HG02642 (cell line): ENCODE measurements at regions not wholly inside any gene's neighbourhood (a gene's known extent, or its start where the extent isn't known, plus 50 kb on each side); places are given as distances from the start of the nearest gene placed in this dataset.

ENCODE experiments used
- ATAC-seq: cut with Tn5 transposase; IDR thresholded peaks from one replicate; pipeline ENCODE4 v1.9.1; 2021; ENCODE audit warnings: mild to moderate bottlenecking; ENCODE audit not compliant: unreplicated experiment, poor library complexity

DNA sequence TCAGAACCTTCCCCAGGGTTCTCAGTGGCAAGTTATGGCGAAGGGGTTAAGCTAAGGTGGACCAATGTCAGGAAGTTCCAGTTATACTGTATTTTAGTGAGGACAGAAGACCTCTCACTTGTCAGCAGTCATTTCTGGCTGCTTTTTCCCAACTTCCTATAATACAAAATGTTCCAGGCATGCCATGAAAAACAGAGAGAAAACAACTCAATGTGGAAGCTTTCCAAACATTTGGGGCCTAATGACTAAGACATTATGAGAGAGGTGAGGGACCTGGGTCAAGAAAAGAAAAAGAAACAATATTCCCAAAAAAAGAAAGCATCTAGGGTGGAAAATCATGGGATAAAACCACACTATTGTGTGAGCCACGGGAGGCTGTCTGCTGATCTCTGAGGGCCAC is 99.9 kb upstream of the MAP3K4 start:
- ATAC-seq: no peak

DNA sequence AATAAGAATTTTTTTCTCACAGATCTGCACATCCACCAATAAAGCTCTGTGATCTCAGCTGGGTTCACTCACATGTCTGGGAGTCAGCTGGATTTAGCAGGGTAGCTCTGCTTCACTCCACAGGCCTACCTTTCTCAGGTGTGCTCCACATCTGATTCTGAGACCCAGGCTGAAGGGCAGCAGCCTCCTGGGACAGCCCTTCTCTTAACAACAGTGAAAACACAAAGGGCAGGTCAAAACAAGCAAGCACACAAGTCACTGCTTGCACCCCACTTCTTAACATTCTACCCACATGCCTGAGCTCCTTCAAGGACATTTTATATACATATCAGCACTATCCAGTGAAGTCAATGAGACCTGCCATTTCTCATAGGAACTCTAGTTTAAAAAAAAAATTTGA is 96.0 kb upstream of the MAP3K4 start:
- no peak for ATAC-seq

- no peak for ATAC-seq
These were observed 91.7 kb upstream of the MAP3K4 start for GRCh38 chr6:160899671-160900430.

GRCh38 chr6:160911949-160912348 is 79.6 kb upstream of the MAP3K4 start:
- ATAC-seq: no peak

DNA sequence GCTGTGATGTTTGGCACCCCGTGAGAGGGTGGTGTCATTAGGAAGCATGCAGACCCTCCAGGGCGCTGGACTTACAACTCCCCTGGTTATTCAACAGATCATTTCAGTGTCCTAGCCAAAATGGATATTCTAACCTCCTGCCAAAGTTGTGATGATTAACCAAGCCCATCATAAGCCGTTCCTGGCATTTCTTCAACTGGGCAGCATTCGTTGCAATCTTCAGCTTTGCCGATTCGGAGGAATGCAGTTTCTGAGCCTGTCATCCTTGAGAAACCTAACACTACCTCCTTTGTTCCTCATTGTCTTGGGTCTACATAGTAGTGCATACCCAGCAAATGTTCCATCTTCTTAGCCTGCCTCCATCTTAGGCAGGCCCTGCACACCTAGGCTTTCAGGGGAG is 79.2 kb upstream of the MAP3K4 start:
- ATAC-seq: no peak

- ATAC-seq: no peak
These were observed 74.0 kb upstream of the MAP3K4 start for GRCh38 chr6:160917572-160917971.

DNA sequence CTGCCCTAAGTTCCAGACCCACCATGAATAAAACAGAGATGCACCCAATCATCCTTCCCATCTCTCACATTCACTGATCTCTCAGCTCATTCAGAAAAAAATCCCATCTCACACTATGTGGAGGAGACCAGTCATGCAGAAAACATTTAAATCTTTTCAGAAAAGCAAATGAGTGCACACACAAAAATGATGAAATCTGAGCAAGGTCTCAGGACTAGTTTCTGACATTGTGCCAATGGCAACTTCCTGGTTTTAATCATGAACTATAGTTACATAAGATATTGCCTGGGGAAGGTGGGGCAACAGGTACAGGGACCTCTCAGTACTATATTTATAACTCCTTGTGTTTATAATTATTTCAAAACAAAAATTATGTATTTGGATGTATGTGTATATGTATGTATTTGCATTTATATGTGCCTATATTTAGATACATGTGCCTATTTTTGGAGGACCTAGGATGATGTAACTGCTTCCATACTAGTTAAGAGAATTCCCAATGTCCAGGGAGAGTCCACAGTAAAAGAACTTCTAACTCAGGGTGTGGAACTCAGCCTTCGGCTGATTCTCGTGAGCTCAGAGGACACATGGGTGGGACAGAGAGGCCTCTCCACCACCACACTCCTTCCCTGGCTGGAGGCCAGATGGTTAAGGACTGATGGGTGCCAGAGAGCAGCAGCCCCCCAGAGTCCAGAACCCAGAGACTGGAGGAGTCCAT is 71.7 kb upstream of the MAP3K4 start:
- ATAC-seq: no peak

GRCh38 chr6:160921095-160921494 is 70.5 kb upstream of the MAP3K4 start:
- ATAC-seq: no peak

GRCh38 chr6:160926281-160927276 is 65.0 kb upstream of the MAP3K4 start:
- ATAC-seq: no peak

- ATAC-seq: no peak
These were observed 64.2 kb upstream of the MAP3K4 start for GRCh38 chr6:160927416-160927815.

- no peak for ATAC-seq
These were observed 62.2 kb upstream of the MAP3K4 start for GRCh38 chr6:160929361-160929760.

- no peak for ATAC-seq
These were observed 61.7 kb upstream of the MAP3K4 start for GRCh38 chr6:160929831-160930230.

GRCh38 chr6:160930547-160931377 is 60.8 kb upstream of the MAP3K4 start:
- peak; percentile 92 for ATAC-seq

- ATAC-seq: no peak
These were observed 59.9 kb upstream of the MAP3K4 start for GRCh38 chr6:160931378-160932310.

- no peak for ATAC-seq
These were observed 58.3 kb upstream of the MAP3K4 start for GRCh38 chr6:160933256-160933655.

DNA sequence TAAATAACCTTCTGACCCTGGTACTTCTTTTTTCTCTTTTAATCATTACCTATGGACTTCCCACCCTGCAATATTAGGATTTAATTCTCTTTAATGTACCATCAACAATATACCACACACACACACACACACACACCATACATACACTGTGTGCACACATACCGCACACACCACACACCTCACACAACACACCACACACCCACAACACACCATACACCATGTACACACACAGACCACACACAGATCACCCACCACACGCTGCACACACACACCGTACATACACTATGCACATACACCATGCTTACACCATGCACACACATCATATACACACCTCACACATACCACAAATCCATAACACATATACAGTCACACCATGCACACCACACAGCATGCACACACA is 57.4 kb upstream of the MAP3K4 start:
- no peak for ATAC-seq

DNA sequence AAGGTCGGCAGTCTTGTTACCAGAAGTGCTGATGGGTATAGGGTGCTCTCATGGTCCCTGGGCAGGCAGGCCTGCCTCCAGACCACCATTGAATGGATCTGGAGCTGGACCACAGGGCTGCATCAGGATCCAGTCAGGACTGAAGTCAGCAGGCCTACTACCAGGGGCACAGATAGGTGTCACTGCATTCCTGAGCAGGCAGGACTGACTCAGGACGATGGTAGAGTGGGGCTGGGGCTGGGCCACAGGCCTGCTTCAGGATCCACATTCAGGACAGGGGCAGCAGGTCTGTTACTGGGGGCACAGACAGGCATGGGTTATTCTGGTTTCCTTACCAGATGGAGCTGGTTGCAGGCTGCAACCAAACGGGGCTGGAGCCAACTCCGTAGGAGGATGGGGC is 51.4 kb upstream of the MAP3K4 start:
- no peak for ATAC-seq
